Upper lobe of left lung (tissue), 6 donors: ENCODE measurements at regions not wholly inside any gene's neighbourhood (a gene's known extent, or its start where the extent isn't known, plus 50 kb on each side); places are given as distances from the start of the nearest gene placed in this dataset.
"Not testable (repeated sequence)": the region's sequence is repeated elsewhere in the genome, so short reads cannot be mapped to it uniquely, and the experiment has no call there.

ENCODE experiments used
- ATAC-seq, 2 donors: fragments of 200-7000 bp; cut with Tn5 transposase; one replicate each; pipeline ENCODE4 v1.9.1; 2022; ENCODE audit warnings: mild to moderate bottlenecking in 2 of 2, moderate library complexity in 2 of 2; ENCODE audit not compliant: low FRiP score in 2 of 2
- DNase-seq, 2 donors: peaks; one replicate each; pipeline ENCODE4 v3.0.0-alpha.2; 2019 to 2020
- H3K27ac ChIP-seq, 4 donors: fragments of 200-600 bp; sonication (generic); one replicate each; pipeline ENCODE4 v1.5.1; 2016 to 2019
- H3K27me3 ChIP-seq, 4 donors: fragments of 200-600 bp; sonication (generic); one replicate each; pipeline ENCODE4 v1.5.1; 2017 to 2019
- H3K36me3 ChIP-seq, 4 donors: fragments of 200-600 bp; sonication (generic); one replicate each; pipeline ENCODE4 v1.5.1; 2016 to 2019
- H3K4me1 ChIP-seq, 4 donors: fragments of 200-600 bp; sonication (generic); one replicate each; pipeline ENCODE4 v1.5.1; 2018 to 2019
- H3K4me3 ChIP-seq, 4 donors: fragments of 200-600 bp; sonication (generic); one replicate each; pipeline ENCODE4 v1.5.1; 2017 to 2019; ENCODE audit warnings: mild to moderate bottlenecking in 2 of 4, moderate library complexity in 1 of 4
- H3K9me3 ChIP-seq, 4 donors: fragments of 200-600 bp; sonication (generic); one replicate each; pipeline ENCODE4 v1.5.1; 2018 to 2019
- EP300 ChIP-seq, 4 donors: sonication (generic); formaldehyde crosslinking; IDR thresholded peaks; one replicate each; pipeline ENCODE4 v1.5.1; 2017; ENCODE audit warnings: antibody characterized with exemption in 4 of 4, control low read depth in 2 of 4
- POLR2A ChIP-seq, 4 donors: fragments of 450-650 bp; IDR thresholded peaks; one replicate each; pipeline ENCODE4 v1.5.1; 2016 to 2017; ENCODE audit warnings: antibody characterized with exemption in 4 of 4, mild to moderate bottlenecking in 2 of 4
- POLR2AphosphoS5 ChIP-seq, 2 donors: sonication (generic); formaldehyde crosslinking; IDR thresholded peaks; one replicate each; pipeline ENCODE4 v1.5.1; 2017; ENCODE audit warnings: antibody characterized with exemption in 2 of 2
- WGBS, 2 donors: methylation state at CpG; one replicate each; pipeline ENCODE4 v1.1.5; 2017 to 2018; 5-methylcytosine and 5-hydroxymethylcytosine counted together
- TF ChIP-seq, protein P1 (sequence below), 6 experiments: fragments of 450-650 bp in 4 of 6; fragments of 200-600 bp in 2 of 6; sonication (generic) in 2 of 6; IDR thresholded peaks; one replicate each; pipeline ENCODE4 v1.5.1; 2016 to 2019; ENCODE audit warnings: antibody characterized with exemption in 6 of 6
- donor health status: DM: no; HTN: no; CAD: no; lungs with moderate emphysema.
- donor health status: DM: no; HTN: yes; CAD: no; lungs with severe emphysema.

DNA sequence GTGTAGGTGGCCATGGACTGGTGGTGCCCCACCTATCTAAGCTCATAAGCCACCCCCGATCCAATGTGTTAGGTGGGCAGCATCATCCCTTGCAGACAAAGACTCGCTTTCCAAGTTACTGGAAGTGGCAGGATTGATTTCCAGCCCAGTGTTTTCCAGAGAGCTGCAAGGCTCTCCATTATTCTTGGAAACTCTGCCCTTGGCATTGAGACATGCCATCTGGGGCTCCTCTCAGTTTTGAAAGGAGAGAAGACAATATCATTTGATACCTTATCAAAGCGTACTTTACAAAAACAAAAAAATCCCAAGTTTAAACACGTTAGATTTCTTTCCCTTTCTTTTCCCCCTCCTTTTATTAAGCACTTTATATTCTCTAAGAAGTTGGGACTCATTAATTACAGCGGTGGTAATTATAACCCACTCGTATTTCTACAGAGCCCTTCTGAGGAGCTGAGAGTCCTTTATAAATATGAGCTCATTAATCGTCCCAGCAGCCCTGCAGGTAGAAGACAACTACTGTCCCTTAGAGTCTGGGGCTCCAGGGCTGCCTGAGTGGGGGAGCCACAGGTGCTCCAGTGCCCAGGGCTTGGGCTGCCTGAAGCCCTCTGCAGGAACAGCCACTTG, 226.1 kb downstream of the TLE3 start:
- no peak for DNase-seq
- TF ChIP-seq POLR2AphosphoS5 (IDR thresholded peaks at IDR 0.05): no peak
- TF ChIP-seq, protein P1, sequence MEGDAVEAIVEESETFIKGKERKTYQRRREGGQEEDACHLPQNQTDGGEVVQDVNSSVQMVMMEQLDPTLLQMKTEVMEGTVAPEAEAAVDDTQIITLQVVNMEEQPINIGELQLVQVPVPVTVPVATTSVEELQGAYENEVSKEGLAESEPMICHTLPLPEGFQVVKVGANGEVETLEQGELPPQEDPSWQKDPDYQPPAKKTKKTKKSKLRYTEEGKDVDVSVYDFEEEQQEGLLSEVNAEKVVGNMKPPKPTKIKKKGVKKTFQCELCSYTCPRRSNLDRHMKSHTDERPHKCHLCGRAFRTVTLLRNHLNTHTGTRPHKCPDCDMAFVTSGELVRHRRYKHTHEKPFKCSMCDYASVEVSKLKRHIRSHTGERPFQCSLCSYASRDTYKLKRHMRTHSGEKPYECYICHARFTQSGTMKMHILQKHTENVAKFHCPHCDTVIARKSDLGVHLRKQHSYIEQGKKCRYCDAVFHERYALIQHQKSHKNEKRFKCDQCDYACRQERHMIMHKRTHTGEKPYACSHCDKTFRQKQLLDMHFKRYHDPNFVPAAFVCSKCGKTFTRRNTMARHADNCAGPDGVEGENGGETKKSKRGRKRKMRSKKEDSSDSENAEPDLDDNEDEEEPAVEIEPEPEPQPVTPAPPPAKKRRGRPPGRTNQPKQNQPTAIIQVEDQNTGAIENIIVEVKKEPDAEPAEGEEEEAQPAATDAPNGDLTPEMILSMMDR (IDR thresholded peaks at IDR 0.05): no peak
- no peak for TF ChIP-seq EP300 (IDR thresholded peaks at IDR 0.05)
- no peak for TF ChIP-seq POLR2A (IDR thresholded peaks at IDR 0.05)
- no peaks in the 10 kb centered on the region for H3K27me3 ChIP-seq
- H3K4me1 ChIP-seq: no peaks in the 10 kb centered on the region
- no peaks in the 10 kb centered on the region for H3K36me3 ChIP-seq
- no peak overlapping the region for H3K27ac ChIP-seq
- no peak for ATAC-seq
- no peak overlapping the region for H3K4me3 ChIP-seq
- H3K9me3 ChIP-seq: peaks cover 0 to 23% (median 16%) of the 10 kb centered on the region in 4 donors
- WGBS, 2 donors: 69 to 74% methylated on average over 7 of the region's 7 CpGs

DNA sequence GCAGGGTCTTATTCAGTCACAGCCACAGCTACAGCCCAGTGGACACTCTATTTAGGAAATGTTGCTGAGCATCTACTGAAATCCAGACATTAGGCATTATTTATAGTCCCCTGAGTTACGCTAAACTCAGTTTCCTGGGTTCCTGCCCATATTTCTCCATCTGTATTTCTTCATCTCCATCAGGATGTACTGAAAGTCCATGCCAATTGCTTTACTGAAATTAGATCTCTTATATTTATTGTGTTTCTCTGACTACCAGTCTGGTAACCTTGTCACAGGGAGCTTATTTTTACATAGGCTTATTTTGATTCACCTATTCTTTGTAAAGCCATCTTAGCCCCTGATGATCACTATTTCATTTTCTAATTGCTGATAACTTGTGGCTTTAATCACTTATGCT, 223.9 kb downstream of the TLE3 start:
- Histone ChIP-seq H3K27me3 (no peaks in the 10 kb centered on the region), H3K36me3 (no peaks in the 10 kb centered on the region), H3K4me3 (no peak overlapping the region), H3K4me1 (no peaks in the 10 kb centered on the region), H3K27ac (no peak overlapping the region), H3K9me3 (peaks cover 0 to 19% (median 16%) of the 10 kb centered on the region in 4 donors)
- DNase-seq (no peak), ATAC-seq (no peak)
- WGBS, 2 donors: 83 to 95% methylated on average over 1 of the region's 1 CpG
- no peak for TF ChIP-seq EP300 (IDR thresholded peaks at IDR 0.05)
- TF ChIP-seq, protein P1 (IDR thresholded peaks at IDR 0.05): no peak
- TF ChIP-seq POLR2AphosphoS5 (IDR thresholded peaks at IDR 0.05): no peak
- no peak for TF ChIP-seq POLR2A (IDR thresholded peaks at IDR 0.05)

DNA sequence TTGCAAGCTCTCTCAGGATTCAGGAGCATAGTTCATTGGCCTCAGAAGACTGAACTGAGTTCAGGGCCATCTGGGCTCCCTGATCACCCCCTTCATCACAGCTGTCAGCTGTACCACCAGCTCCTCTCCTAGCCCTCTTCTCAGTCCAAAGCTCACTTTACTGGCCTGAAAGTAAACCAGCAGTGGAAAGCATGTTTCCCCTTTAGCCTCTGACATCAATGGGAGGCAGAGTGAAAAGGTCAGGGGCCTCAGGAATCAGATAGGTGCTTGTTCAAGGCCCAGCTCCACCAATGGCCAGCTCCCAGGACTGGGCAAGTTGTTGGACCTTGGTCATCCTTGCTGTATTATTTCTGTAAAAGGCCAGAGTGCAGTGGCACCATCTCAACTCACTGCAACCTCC, 223.4 kb downstream of the TLE3 start:
- no peak for DNase-seq

DNA sequence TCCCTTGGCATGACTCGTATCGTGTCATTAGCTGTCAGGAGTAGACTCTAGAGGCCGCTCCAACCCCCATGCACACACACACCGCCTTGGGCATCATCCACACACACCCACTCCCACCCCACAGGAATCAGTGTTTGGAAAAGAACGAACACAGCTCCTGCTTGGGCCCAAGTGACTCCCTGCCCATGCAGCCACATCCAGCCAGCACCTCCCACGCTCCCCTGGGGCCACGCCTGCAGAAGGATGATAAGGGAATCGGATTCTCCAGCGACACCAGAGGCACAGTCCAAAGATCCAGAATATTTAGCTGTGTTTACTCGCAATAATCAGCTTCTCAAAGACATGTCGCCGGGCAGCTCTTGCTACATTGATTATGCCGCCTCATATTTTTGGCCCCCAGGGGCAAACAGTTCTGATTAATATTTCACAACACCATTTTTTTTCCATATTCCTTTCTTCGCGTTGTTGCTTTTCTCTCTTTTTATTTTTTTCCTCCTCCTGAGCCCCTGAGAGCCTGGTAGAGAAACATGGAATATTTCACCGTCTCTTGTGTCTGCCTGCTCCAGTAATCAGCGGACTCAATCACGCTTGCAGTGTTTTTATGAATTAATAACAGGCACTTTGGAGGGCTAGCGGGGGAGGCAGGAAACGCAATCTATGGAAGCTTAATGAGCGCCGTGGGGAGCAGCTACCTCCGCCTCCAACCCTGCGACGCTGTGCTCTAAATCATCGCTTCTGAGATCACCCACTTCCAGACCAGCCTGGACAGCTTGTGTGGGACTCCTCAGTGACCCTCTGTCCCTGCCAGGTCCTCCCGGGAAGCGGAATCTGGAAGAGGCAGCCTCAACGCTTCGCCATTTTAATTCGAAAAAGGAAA, 221.4 kb downstream of the TLE3 start:
- Histone ChIP-seq H3K27me3 (no peaks in the 10 kb centered on the region), H3K36me3 (no peaks in the 10 kb centered on the region), H3K27ac (no peak overlapping the region), H3K9me3 (peaks cover 0 to 19% (median 16%) of the 10 kb centered on the region in 4 donors), H3K4me3 (no peak overlapping the region), H3K4me1 (no peaks in the 10 kb centered on the region)
- TF ChIP-seq POLR2A (IDR thresholded peaks at IDR 0.05): no peak
- TF ChIP-seq EP300 (IDR thresholded peaks at IDR 0.05): no peak
- no peak for TF ChIP-seq POLR2AphosphoS5 (IDR thresholded peaks at IDR 0.05)
- TF ChIP-seq, protein P1 (IDR thresholded peaks at IDR 0.05): no peak
- 82 to 86% methylated on average over 23 to 31 of the region's 31 CpGs for WGBS, 2 donors
- no peak for DNase-seq
- no peak for ATAC-seq

More for the DNA sequence above, 223.4 kb downstream of the TLE3 start:
- Histone ChIP-seq H3K27ac (no peak overlapping the region), H3K36me3 (no peaks in the 10 kb centered on the region), H3K4me3 (no peak overlapping the region), H3K9me3 (peaks cover 0 to 19% (median 16%) of the 10 kb centered on the region in 4 donors), H3K27me3 (no peaks in the 10 kb centered on the region), H3K4me1 (no peaks in the 10 kb centered on the region)
- ATAC-seq: no peak
- no peak for TF ChIP-seq EP300 (IDR thresholded peaks at IDR 0.05)
- TF ChIP-seq, protein P1 (IDR thresholded peaks at IDR 0.05): no peak
- no peak for TF ChIP-seq POLR2AphosphoS5 (IDR thresholded peaks at IDR 0.05)

DNA sequence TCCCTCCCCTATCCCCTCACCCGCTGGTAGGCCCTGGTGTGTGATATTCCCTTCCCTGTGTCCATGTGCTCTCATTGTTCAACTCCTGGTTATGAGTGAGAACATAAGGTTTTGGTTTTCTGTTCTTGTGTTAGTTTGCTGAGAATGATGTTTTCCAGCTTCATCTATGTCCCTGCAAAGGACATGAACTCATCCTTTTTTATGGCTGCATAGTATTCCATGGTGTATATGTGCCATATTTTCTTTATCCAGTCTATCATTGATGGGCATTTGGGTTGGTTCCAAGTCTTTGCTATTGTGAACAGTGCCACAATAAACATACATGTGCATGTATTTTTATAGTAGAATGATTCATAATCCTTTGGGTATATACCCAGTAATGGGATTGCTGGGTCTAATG, 217.8 kb downstream of the TLE3 start:
- H3K4me1 ChIP-seq, H3K9me3 ChIP-seq, DNase-seq, H3K36me3 ChIP-seq, H3K27me3 ChIP-seq, H3K4me3 ChIP-seq, ATAC-seq, H3K27ac ChIP-seq: not testable (repeated sequence)
- 94 to 100% methylated on average over 1 of the region's 1 CpG for WGBS, 2 donors
